BE2C (cell line): ENCODE measurements at regions not wholly inside any gene's neighbourhood (a gene's known extent, or its start where the extent isn't known, plus 50 kb on each side); places are given as distances from the start of the nearest gene placed in this dataset.

Experiments used
- DNase-seq: peaks from one replicate; pipeline ENCODE4 v3.0.0-alpha.2; 2020
- H3K27me3 ChIP-seq: fragments of 250-450 bp; sonication (Bioruptor Pico); 2 replicates; pipeline ENCODE4 v1.5.1; 2020; ENCODE audit warnings: mild to moderate bottlenecking
- H3K36me3 ChIP-seq: fragments of 250-450 bp; sonication (Bioruptor Pico); 2 replicates; pipeline ENCODE4 v1.5.1; 2020; ENCODE audit warnings: mild to moderate bottlenecking
- H3K4me1 ChIP-seq: fragments of 250-450 bp; sonication (Bioruptor Pico); 2 replicates; pipeline ENCODE4 v1.5.1; 2020
- H3K4me3 ChIP-seq: 2 replicates; pipeline ENCODE4 v1.5.1; 2011; ENCODE audit warnings: low read depth, low read length
- H3K9me3 ChIP-seq: fragments of 250-450 bp; sonication (Bioruptor Pico); 2 replicates; pipeline ENCODE4 v1.5.1; 2020
- TF ChIP-seq, protein P1 (sequence below): IDR thresholded peaks from 2 replicates; pipeline ENCODE4 v1.5.1; 2012; ENCODE audit warnings: mild to moderate bottlenecking, low read depth, low read length

DNA sequence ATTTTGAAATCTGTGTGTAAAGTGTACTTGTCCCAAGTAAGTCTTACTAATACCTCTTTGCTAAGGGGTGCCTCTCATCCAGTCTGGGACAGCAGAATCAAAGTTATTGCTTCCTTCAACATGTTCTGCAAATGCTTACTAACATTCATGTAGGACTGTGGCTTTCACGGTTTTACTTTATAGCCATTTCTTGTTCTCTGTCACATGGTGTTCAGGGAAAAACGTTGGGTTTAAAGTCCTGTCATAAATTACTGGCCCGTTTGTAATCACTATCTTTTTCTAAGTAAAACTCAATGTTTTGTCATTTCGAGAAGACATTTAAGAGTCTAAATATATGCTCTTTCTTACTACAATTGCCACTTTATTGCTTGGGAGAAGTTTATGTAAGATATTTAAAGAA is 321.1 kb downstream of the STIM2 start:
- TF ChIP-seq, protein P1, sequence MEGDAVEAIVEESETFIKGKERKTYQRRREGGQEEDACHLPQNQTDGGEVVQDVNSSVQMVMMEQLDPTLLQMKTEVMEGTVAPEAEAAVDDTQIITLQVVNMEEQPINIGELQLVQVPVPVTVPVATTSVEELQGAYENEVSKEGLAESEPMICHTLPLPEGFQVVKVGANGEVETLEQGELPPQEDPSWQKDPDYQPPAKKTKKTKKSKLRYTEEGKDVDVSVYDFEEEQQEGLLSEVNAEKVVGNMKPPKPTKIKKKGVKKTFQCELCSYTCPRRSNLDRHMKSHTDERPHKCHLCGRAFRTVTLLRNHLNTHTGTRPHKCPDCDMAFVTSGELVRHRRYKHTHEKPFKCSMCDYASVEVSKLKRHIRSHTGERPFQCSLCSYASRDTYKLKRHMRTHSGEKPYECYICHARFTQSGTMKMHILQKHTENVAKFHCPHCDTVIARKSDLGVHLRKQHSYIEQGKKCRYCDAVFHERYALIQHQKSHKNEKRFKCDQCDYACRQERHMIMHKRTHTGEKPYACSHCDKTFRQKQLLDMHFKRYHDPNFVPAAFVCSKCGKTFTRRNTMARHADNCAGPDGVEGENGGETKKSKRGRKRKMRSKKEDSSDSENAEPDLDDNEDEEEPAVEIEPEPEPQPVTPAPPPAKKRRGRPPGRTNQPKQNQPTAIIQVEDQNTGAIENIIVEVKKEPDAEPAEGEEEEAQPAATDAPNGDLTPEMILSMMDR = no peak
- H3K9me3 ChIP-seq = no peaks in the 10 kb centered on the region
- no peaks in the 10 kb centered on the region for H3K4me1 ChIP-seq
- H3K4me3 ChIP-seq = no peak overlapping the region
- no peak for DNase-seq
- H3K27me3 ChIP-seq = no peaks in the 10 kb centered on the region
- no peaks in the 10 kb centered on the region for H3K36me3 ChIP-seq

DNA sequence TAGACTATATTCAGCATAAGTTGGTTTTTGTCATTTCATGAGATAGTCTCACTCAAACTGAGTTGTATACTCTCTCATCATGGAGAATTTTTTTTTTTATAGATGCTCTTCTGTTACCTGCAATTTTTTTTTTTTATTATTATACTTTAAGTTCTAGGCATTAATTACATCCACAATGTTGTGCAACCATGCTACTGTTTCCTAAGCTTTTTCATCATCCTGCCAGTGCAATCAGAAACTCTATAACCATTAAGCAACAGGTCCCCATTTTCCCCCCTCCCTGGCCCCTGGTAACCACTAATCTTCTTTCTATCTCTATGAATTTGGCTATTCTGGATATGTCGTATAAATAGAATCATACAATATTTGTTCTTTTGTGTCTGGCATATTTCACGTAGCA is 321.6 kb downstream of the STIM2 start:
- no peak overlapping the region for H3K4me3 ChIP-seq
- no peaks in the 10 kb centered on the region for H3K27me3 ChIP-seq
- H3K36me3 ChIP-seq = no peaks in the 10 kb centered on the region
- TF ChIP-seq, protein P1 = no peak
- H3K9me3 ChIP-seq = no peaks in the 10 kb centered on the region
- H3K4me1 ChIP-seq = no peaks in the 10 kb centered on the region
- no peak for DNase-seq

- Histone ChIP-seq H3K27me3 (no peaks in the 10 kb centered on the region), H3K4me3 (no peak overlapping the region), H3K36me3 (no peaks in the 10 kb centered on the region), H3K4me1 (no peaks in the 10 kb centered on the region), H3K9me3 (no peaks in the 10 kb centered on the region)
- TF ChIP-seq, protein P1 = no peak
- no peak for DNase-seq
Measured at GRCh38 chr4:27184508-27185155, 324.0 kb downstream of the STIM2 start.

DNA sequence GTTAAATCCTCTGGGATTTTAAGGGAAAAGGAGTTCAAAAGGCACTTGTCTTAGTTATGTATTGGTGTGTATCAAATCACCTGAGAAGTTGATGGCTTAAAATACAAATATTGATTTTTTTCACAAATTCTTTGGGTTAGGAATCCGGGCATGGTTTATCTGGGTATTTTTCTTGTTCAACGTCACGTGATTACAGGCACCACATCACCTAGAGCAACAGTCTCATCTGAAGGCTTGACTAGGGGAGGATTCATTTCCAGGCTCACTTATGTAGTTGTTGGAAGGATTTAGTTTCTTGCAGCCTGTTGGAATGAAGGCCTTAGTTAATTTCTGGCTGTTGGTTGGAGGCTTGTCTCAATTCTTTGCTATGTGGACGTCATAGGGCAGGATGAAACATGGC is 326.1 kb downstream of the STIM2 start:
- Histone ChIP-seq H3K4me1 (no peaks in the 10 kb centered on the region), H3K9me3 (no peaks in the 10 kb centered on the region), H3K4me3 (no peak overlapping the region), H3K27me3 (no peaks in the 10 kb centered on the region), H3K36me3 (no peaks in the 10 kb centered on the region)
- DNase-seq = no peak
- TF ChIP-seq, protein P1 = no peak

DNA sequence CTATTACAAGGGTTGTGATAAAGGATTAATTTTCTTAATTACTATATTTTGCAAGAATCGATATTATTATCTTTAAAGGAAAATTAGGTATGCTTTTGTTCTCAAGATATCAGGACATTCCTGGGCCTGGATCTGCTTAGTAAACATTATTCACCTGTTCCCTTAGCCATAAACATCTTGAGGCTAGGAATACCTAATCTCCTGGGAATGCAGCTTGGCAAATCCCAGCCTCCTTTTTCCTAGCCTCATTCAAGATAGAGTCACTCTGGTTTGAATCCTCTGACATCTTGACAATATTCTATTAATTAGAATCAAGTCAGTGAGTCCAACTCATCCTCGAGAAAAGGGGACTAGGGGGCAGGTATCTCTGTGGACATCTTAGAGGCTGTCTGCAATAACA is 327.1 kb downstream of the STIM2 start:
- TF ChIP-seq, protein P1 = no peak
- H3K9me3 ChIP-seq = no peaks in the 10 kb centered on the region
- no peaks in the 10 kb centered on the region for H3K4me1 ChIP-seq
- H3K4me3 ChIP-seq = no peak overlapping the region
- no peaks in the 10 kb centered on the region for H3K36me3 ChIP-seq
- no peaks in the 10 kb centered on the region for H3K27me3 ChIP-seq
- DNase-seq = no peak

GRCh38 chr4:27189683-27190082 is 329.0 kb downstream of the STIM2 start:
- no peaks in the 10 kb centered on the region for H3K9me3 ChIP-seq
- H3K4me1 ChIP-seq = no peaks in the 10 kb centered on the region
- TF ChIP-seq, protein P1 = no peak
- no peak overlapping the region for H3K4me3 ChIP-seq
- H3K27me3 ChIP-seq = no peaks in the 10 kb centered on the region
- no peaks in the 10 kb centered on the region for H3K36me3 ChIP-seq
- DNase-seq = no peak
